Smooth muscle cell (in vitro differentiated cells): ENCODE measurements at regions not wholly inside any gene's neighbourhood (a gene's known extent, or its start where the extent isn't known, plus 50 kb on each side); places are given as distances from the start of the nearest gene placed in this dataset.

Experiments
- DNase-seq: peaks from one replicate; lab custom pipeline; 2025; ENCODE audit not compliant: unreplicated experiment; lab: John Stamatoyannopoulos, UW
- H2AFZ ChIP-seq: fragments of 200-600 bp; sonication (generic); 2 replicates; pipeline ENCODE4 v1.6.0; 2016; ENCODE audit warnings: antibody characterized with exemption, low read depth, mild to moderate bottlenecking
- H3F3A ChIP-seq: fragments of 200-600 bp; sonication (generic); 2 replicates; pipeline ENCODE4 v1.6.0; 2017; ENCODE audit warnings: antibody characterized with exemption, low read depth
- H3K27ac ChIP-seq: fragments of 200-600 bp; sonication (generic); 2 replicates; pipeline ENCODE4 v1.5.1; 2016; ENCODE audit warnings: low read depth, mild to moderate bottlenecking
- H3K27me3 ChIP-seq: fragments of 200-600 bp; sonication (generic); 2 replicates; pipeline ENCODE4 v1.6.1; 2016; ENCODE audit warnings: low read depth, mild to moderate bottlenecking
- H3K36me3 ChIP-seq: fragments of 200-600 bp; sonication (generic); 2 replicates; pipeline ENCODE4 v1.5.1; 2016; ENCODE audit warnings: low read depth
- H3K4me1 ChIP-seq: fragments of 200-600 bp; sonication (generic); 2 replicates; pipeline ENCODE4 v1.5.1; 2016; ENCODE audit warnings: low read depth
- H3K4me2 ChIP-seq: fragments of 200-600 bp; sonication (generic); 2 replicates; pipeline ENCODE4 v1.6.0; 2016; ENCODE audit warnings: mild to moderate bottlenecking
- H3K4me3 ChIP-seq: fragments of 200-600 bp; sonication (generic); 2 replicates; pipeline ENCODE4 v1.5.1; 2016; ENCODE audit warnings: mild to moderate bottlenecking
- H3K79me2 ChIP-seq: fragments of 200-600 bp; sonication (generic); 2 replicates; pipeline ENCODE4 v1.6.0; 2016; ENCODE audit warnings: low read depth, mild to moderate bottlenecking
- H3K9ac ChIP-seq: fragments of 200-600 bp; sonication (generic); 2 replicates; pipeline ENCODE4 v1.6.0; 2016; ENCODE audit warnings: low read depth
- H3K9me3 ChIP-seq: fragments of 200-600 bp; sonication (generic); replicated peaks from 2 replicates; pipeline ENCODE4 v1.5.1; 2016; ENCODE audit warnings: low read depth
- H4K20me1 ChIP-seq: fragments of 200-600 bp; sonication (generic); 2 replicates; pipeline ENCODE4 v1.6.0; 2016; ENCODE audit warnings: low read depth
- CTCF ChIP-seq: fragments of 200-600 bp; sonication (generic); IDR thresholded peaks from 2 replicates; pipeline ENCODE4 v1.5.1; 2017; ENCODE audit warnings: borderline replicate concordance, mild to moderate bottlenecking, antibody characterized with exemption; ENCODE audit not compliant: insufficient read depth, poor library complexity, severe bottlenecking
- WGBS: methylation state at CpG from one replicate; pipeline ENCODE4 v1.1.7; 2016; ENCODE audit warnings: low lambda C conversion rate; 5-methylcytosine and 5-hydroxymethylcytosine counted together

- no peaks in the 10 kb centered on the region for H3K4me1 ChIP-seq
- TF ChIP-seq CTCF: no peak
Observed at GRCh38 chr4:20623939-20624338, 76.3 kb upstream of the PACRGL start.

GRCh38 chr4:20624793-20625374 lies 75.4 kb upstream of the PACRGL start:
- Histone ChIP-seq H3K27me3 (no peaks in the 10 kb centered on the region), H3K9me3 (no peaks in the 10 kb centered on the region), H3K79me2 (no peaks in the 10 kb centered on the region), H3F3A (no peaks in the 10 kb centered on the region), H3K36me3 (peaks cover 4% of the 10 kb centered on the region), H2AFZ (no peak overlapping the region), H3K27ac (no peak overlapping the region), H3K4me2 (no peak overlapping the region), H3K4me1 (no peaks in the 10 kb centered on the region), H3K4me3 (no peak overlapping the region), H4K20me1 (no peaks in the 10 kb centered on the region), H3K9ac (no peak overlapping the region)
- DNase-seq: no peak
- WGBS: 73% methylated on average over 3 of the region's 3 CpGs
- no peak for TF ChIP-seq CTCF

More at GRCh38 chr4:20623939-20624338, 76.3 kb upstream of the PACRGL start:
- Histone ChIP-seq H3K9ac (no peak overlapping the region), H4K20me1 (no peaks in the 10 kb centered on the region), H3K79me2 (no peaks in the 10 kb centered on the region), H3K4me2 (no peak overlapping the region), H3K4me3 (no peak overlapping the region), H3K9me3 (no peaks in the 10 kb centered on the region), H2AFZ (no peak overlapping the region), H3K27ac (no peak overlapping the region), H3K27me3 (no peaks in the 10 kb centered on the region), H3F3A (no peaks in the 10 kb centered on the region), H3K36me3 (peaks cover 4% of the 10 kb centered on the region)
- no peak for DNase-seq

GRCh38 chr4:20625426-20625825 lies 74.8 kb upstream of the PACRGL start:
- Histone ChIP-seq H3K9me3 (no peaks in the 10 kb centered on the region), H3K4me2 (no peak overlapping the region), H3K36me3 (no peaks in the 10 kb centered on the region), H3K27ac (no peak overlapping the region), H3K4me3 (no peak overlapping the region), H4K20me1 (no peaks in the 10 kb centered on the region), H3K27me3 (no peaks in the 10 kb centered on the region), H3K4me1 (no peaks in the 10 kb centered on the region), H3F3A (no peaks in the 10 kb centered on the region), H3K79me2 (no peaks in the 10 kb centered on the region), H3K9ac (no peak overlapping the region), H2AFZ (no peak overlapping the region)
- TF ChIP-seq CTCF: no peak
- no peak for DNase-seq
- 96% methylated on average over 3 of the region's 3 CpGs for WGBS

- Histone ChIP-seq H3K27me3 (no peaks in the 10 kb centered on the region), H3K9me3 (no peaks in the 10 kb centered on the region), H4K20me1 (no peaks in the 10 kb centered on the region), H3F3A (no peaks in the 10 kb centered on the region), H2AFZ (no peak overlapping the region), H3K79me2 (no peaks in the 10 kb centered on the region), H3K4me2 (no peak overlapping the region), H3K9ac (no peak overlapping the region), H3K27ac (no peak overlapping the region), H3K4me1 (no peaks in the 10 kb centered on the region), H3K36me3 (no peaks in the 10 kb centered on the region), H3K4me3 (no peak overlapping the region)
- 81% methylated on average over 5 of the region's 5 CpGs for WGBS
- no peak for DNase-seq
- TF ChIP-seq CTCF: no peak
Observed at GRCh38 chr4:20626326-20627005, 73.8 kb upstream of the PACRGL start.
